Lung (tissue), 11 donors: ENCODE measurements at regions not wholly inside any gene's neighbourhood (a gene's known extent, or its start where the extent isn't known, plus 50 kb on each side); places are given as distances from the start of the nearest gene placed in this dataset.

ENCODE experiments used
- ATAC-seq: fragments of 200-7000 bp; cut with Tn5 transposase; one replicate; pipeline ENCODE4 v1.9.1; 2020; ENCODE audit warnings: moderate number of reproducible peaks; ENCODE audit not compliant: insufficient read depth, low FRiP score
- DNase-seq, 3 donors: peaks; one replicate each; pipeline ENCODE4 v3.0.0-alpha.2; 2013 to 2017
- H3K27ac ChIP-seq, 2 donors: one replicate each; pipeline ENCODE4 v1.5.1; 2013; ENCODE audit warnings: mild to moderate bottlenecking in 2 of 2, moderate library complexity in 2 of 2, control low read depth in 1 of 2, inconsistent platforms in 1 of 2, low read depth in 1 of 2, low read length in 1 of 2
- H3K27me3 ChIP-seq, 3 donors: one replicate each; pipeline ENCODE4 v1.5.1; 2013; ENCODE audit warnings: low read length in 2 of 3; ENCODE audit not compliant: control insufficient read depth in 3 of 3, insufficient read depth in 3 of 3
- H3K36me3 ChIP-seq, 4 donors: one replicate each; pipeline ENCODE4 v1.5.1; 2013; ENCODE audit warnings: low read length in 4 of 4, mild to moderate bottlenecking in 1 of 4, moderate library complexity in 1 of 4; ENCODE audit not compliant: control insufficient read depth in 4 of 4, insufficient read depth in 4 of 4
- H3K4me1 ChIP-seq, 5 donors: one replicate each; pipeline ENCODE4 v1.5.1; 2013; ENCODE audit warnings: low read length in 5 of 5, mild to moderate bottlenecking in 2 of 5, moderate library complexity in 1 of 5; ENCODE audit not compliant: control insufficient read depth in 5 of 5, insufficient read depth in 5 of 5
- H3K4me3 ChIP-seq: one replicate; pipeline ENCODE4 v1.5.1; 2013; ENCODE audit warnings: mild to moderate bottlenecking, control low read depth, moderate library complexity
- H3K9ac ChIP-seq, 2 donors: one replicate each; pipeline ENCODE4 v1.5.1; 2013; ENCODE audit warnings: low read length in 2 of 2, control low read depth in 1 of 2; ENCODE audit not compliant: insufficient read depth in 1 of 2
- H3K9me3 ChIP-seq, 4 donors: one replicate each; pipeline ENCODE4 v1.5.1; 2013; ENCODE audit warnings: low read length in 3 of 4, mild to moderate bottlenecking in 1 of 4, moderate library complexity in 1 of 4; ENCODE audit not compliant: control insufficient read depth in 4 of 4, insufficient read depth in 3 of 4
- WGBS, 2 donors: extraction: QIAGEN DNeasy Blood & Tissue Kit; methylation state at CpG; one replicate each; pipeline ENCODE4 v1.1.7; 2013; 5-methylcytosine and 5-hydroxymethylcytosine counted together
- TF ChIP-seq, protein P1 (sequence below): IDR thresholded peaks from 2 replicates; pipeline ENCODE4 v1.5.1; 2012; ENCODE audit warnings: mild to moderate bottlenecking; ENCODE audit errors: control extremely low read depth, extremely low read depth
- donor health status: control.
- donor health status: control.
- donor health status: Bipolar disorder and iron deficiency.
- donor health status: healthy.
- donor health status: DM: yes; HTN: yes; CAD: no.

- DNase-seq (no peak), ATAC-seq (no peak)
- H3K9ac ChIP-seq = no peak overlapping the region
Observed at GRCh38 chr3:55169161-55169560, 241.3 kb upstream of the LRTM1 start.

DNA sequence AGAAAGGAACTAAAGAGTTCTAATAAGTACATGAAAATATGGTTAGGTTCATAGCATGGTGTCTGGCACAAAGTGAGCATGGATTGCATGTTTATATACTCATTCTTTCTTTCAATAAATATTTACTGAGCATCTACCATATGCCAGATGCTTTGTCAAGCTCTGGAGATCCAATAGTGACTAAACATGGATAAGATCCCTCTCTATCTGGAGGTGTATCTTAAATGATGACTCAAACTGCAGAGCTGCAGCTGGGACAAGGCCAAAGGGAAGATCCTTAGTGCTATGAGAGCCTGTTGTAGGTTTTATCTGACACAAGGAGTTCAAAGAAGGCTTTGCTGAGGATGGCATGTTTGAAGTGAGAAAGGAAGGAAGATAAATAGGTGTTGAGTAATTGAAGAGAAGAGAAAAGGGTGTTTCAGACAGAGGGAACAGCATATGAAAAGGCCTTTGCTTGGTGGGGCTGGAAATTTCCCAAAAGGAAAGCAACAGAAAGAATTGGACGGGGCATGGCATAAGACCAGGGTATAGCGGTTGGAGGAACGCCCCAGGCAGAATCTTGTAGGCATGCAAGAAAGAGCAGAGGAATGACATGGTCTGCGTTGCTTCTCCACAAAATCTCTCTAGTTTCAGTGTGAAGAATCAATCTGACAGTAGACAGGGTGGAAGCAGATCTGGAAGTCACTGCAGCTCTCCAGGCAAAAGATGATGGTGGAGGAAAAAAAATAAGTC, 239.9 kb upstream of the LRTM1 start:
- TF ChIP-seq, protein P1, sequence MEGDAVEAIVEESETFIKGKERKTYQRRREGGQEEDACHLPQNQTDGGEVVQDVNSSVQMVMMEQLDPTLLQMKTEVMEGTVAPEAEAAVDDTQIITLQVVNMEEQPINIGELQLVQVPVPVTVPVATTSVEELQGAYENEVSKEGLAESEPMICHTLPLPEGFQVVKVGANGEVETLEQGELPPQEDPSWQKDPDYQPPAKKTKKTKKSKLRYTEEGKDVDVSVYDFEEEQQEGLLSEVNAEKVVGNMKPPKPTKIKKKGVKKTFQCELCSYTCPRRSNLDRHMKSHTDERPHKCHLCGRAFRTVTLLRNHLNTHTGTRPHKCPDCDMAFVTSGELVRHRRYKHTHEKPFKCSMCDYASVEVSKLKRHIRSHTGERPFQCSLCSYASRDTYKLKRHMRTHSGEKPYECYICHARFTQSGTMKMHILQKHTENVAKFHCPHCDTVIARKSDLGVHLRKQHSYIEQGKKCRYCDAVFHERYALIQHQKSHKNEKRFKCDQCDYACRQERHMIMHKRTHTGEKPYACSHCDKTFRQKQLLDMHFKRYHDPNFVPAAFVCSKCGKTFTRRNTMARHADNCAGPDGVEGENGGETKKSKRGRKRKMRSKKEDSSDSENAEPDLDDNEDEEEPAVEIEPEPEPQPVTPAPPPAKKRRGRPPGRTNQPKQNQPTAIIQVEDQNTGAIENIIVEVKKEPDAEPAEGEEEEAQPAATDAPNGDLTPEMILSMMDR = no peak
- no peaks in the 10 kb centered on the region for H3K27me3 ChIP-seq
- ATAC-seq (no peak), DNase-seq (no peak)
- H3K9ac ChIP-seq = no peak overlapping the region
- peaks cover 0 to 3% (median 0%) of the 10 kb centered on the region in 5 donors for H3K4me1 ChIP-seq
- H3K36me3 ChIP-seq = no peaks in the 10 kb centered on the region
- H3K4me3 ChIP-seq = no peak overlapping the region
- H3K9me3 ChIP-seq = peaks cover 0 to 3% (median 1%) of the 10 kb centered on the region in 4 donors
- 87 to 92% methylated on average over 4 of the region's 4 CpGs for whole genome bisulfite sequencing, 2 donors
- H3K27ac ChIP-seq = no peak overlapping the region

More at GRCh38 chr3:55169161-55169560, 241.3 kb upstream of the LRTM1 start:
- Histone ChIP-seq H3K9me3 (peaks cover 0 to 4% (median 1%) of the 10 kb centered on the region in 4 donors), H3K4me1 (peaks cover 0 to 3% (median 0%) of the 10 kb centered on the region in 5 donors), H3K4me3 (no peak overlapping the region), H3K36me3 (no peaks in the 10 kb centered on the region), H3K27ac (no peak overlapping the region), H3K27me3 (peaks cover 0 to 3% (median 0%) of the 10 kb centered on the region in 3 donors)
- TF ChIP-seq, protein P1 = no peak

- no peaks in the 10 kb centered on the region for H3K36me3 ChIP-seq
- WGBS, 2 donors = 58 to 73% methylated on average over 5 of the region's 5 CpGs
Observed at GRCh38 chr3:55166576-55167555, 239.0 kb upstream of the LRTM1 start.

More at GRCh38 chr3:55166576-55167555, 239.0 kb upstream of the LRTM1 start:
- TF ChIP-seq, protein P1 = no peak
- peaks cover 0 to 3% (median 0%) of the 10 kb centered on the region in 4 donors for H3K9me3 ChIP-seq
- no peak overlapping the region for H3K27ac ChIP-seq
- no peak overlapping the region for H3K4me3 ChIP-seq
- ATAC-seq = no peak
- H3K9ac ChIP-seq = no peak overlapping the region
- H3K27me3 ChIP-seq = no peaks in the 10 kb centered on the region
- H3K4me1 ChIP-seq = peaks cover 0 to 3% (median 0%) of the 10 kb centered on the region in 5 donors
- no peak for DNase-seq
